ENCODE measurements at regions not wholly inside any gene's neighbourhood (a gene's known extent, or its start where the extent isn't known, plus 50 kb on each side); places are given as distances from the start of the nearest gene placed in this dataset.

DNA sequence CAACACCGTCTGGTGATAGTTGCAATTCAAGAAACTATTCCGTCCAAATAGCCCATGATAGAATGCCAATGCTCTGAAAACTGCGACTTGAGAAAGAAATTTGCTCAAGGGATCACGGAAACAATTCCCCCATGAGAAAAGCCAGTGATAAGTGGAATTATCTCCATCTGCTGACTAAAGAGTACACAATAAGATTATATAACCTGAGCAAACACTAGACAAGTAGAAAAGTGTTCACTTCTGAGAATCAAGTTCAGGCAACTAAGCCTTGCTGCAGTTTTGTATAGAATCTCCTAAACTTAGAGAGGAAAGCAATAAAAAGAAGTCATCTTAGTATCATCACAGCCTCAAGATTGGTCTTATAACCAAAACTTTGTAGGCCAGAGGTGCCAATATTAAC, 336.3 kb upstream of the NRXN1 start:
- TF ChIP-seq POLR2A (IDR thresholded peaks at IDR 0.05) (no peak), EP300 (IDR thresholded peaks at IDR 0.05) (no peak)
- TF ChIP-seq, protein P1, sequence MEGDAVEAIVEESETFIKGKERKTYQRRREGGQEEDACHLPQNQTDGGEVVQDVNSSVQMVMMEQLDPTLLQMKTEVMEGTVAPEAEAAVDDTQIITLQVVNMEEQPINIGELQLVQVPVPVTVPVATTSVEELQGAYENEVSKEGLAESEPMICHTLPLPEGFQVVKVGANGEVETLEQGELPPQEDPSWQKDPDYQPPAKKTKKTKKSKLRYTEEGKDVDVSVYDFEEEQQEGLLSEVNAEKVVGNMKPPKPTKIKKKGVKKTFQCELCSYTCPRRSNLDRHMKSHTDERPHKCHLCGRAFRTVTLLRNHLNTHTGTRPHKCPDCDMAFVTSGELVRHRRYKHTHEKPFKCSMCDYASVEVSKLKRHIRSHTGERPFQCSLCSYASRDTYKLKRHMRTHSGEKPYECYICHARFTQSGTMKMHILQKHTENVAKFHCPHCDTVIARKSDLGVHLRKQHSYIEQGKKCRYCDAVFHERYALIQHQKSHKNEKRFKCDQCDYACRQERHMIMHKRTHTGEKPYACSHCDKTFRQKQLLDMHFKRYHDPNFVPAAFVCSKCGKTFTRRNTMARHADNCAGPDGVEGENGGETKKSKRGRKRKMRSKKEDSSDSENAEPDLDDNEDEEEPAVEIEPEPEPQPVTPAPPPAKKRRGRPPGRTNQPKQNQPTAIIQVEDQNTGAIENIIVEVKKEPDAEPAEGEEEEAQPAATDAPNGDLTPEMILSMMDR (IDR thresholded peaks at IDR 0.05) = no peak
- Histone ChIP-seq H3K4me1 (ENCODE audit: insufficient read depth) (no peaks in the 10 kb centered on the region), H3K4me3 (no peak overlapping the region), H3K27me3 (no peaks in the 10 kb centered on the region), H3K9me3 (no peaks in the 10 kb centered on the region), H3K36me3 (no peaks in the 10 kb centered on the region), H3K27ac (no peak overlapping the region)
- no peak for DNase-seq
- intact Hi-C loops (cut with DNase I) = no loop called here
- 88 to 89% (median 88%) methylated on average over 4 of the region's 4 CpGs for WGBS, 3 donors

DNA sequence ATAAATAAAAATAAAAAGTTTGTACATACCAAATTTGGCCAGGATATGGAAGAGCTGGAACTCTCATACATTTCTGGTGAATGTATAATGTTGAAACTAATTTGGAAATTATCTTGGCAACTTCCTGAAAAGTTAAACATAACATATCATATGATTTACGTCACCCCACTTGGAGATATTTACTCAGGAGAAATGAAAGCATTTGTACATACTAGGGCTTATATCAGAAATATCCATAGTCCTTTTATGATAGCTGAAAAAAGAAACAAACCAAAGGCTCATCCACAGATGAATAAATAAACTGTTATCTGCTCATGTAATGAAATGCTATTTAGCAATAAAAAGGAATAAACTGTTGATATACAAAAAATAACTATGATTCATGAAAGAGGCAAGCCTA, 318.2 kb upstream of the NRXN1 start:
- Histone ChIP-seq H3K4me3 (no peak overlapping the region), H3K9me3 (no peaks in the 10 kb centered on the region), H3K27ac (no peak overlapping the region), H3K4me1 (ENCODE audit: insufficient read depth) (no peaks in the 10 kb centered on the region), H3K36me3 (no peaks in the 10 kb centered on the region), H3K27me3 (no peaks in the 10 kb centered on the region)
- TF ChIP-seq POLR2A (IDR thresholded peaks at IDR 0.05) (no peak), EP300 (IDR thresholded peaks at IDR 0.05) (no peak)
- TF ChIP-seq, protein P1 (IDR thresholded peaks at IDR 0.05) = no peak
- no peak for DNase-seq
- 36 to 42% (median 37%) methylated on average over 1 of the region's 1 CpG for WGBS, 3 donors
- intact Hi-C loops (cut with DNase I) = no loop called here

DNA sequence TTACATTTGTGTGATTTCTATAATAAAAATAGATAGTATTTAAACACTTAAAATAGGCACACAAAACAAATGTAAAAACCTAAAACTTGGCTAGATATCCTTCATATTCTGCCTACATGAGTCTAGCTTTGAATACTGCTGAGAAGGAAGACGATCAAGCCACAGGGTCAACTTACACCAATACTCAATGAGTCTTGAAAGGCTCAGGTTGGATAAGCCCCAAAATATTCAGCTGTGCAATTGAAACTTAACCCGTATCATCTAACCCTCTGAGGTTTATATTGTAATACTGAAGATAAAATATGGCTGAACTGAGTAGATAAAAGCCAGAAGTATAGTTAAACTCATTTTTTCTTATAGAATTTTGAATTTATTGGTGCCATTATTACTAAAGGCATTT, 313.0 kb upstream of the NRXN1 start:
- intact Hi-C loops (cut with DNase I) = no loop called here
- WGBS, 3 donors = 56 to 60% (median 59%) methylated on average over 2 of the region's 2 CpGs
- no peak overlapping the region for H3K4me3 ChIP-seq
- TF ChIP-seq, protein P1 (IDR thresholded peaks at IDR 0.05) = no peak
- no peak for TF ChIP-seq POLR2A (IDR thresholded peaks at IDR 0.05)
- no peak for TF ChIP-seq EP300 (IDR thresholded peaks at IDR 0.05)
- H3K27ac ChIP-seq = no peak overlapping the region
- no peaks in the 10 kb centered on the region for H3K9me3 ChIP-seq
- no peaks in the 10 kb centered on the region for H3K4me1 ChIP-seq (ENCODE audit: insufficient read depth)
- H3K36me3 ChIP-seq = no peaks in the 10 kb centered on the region
- no peaks in the 10 kb centered on the region for H3K27me3 ChIP-seq
- DNase-seq = no peak

GRCh38 chr2:51335087-51336058, 303.4 kb upstream of the NRXN1 start:
- no peak overlapping the region for H3K27ac ChIP-seq
- no peak for DNase-seq
- intact Hi-C loops (cut with DNase I) = loop anchor here in 1 of 4 donors (10.0 kb wide), 1 partner anchor 51 kb away; no protein-coding TSS in a partner anchor
- H3K36me3 ChIP-seq = no peaks in the 10 kb centered on the region
- 69 to 71% (median 71%) methylated on average over 7 of the region's 7 CpGs for WGBS, 3 donors
- TF ChIP-seq, protein P1 (IDR thresholded peaks at IDR 0.05) = no peak
- TF ChIP-seq EP300 (IDR thresholded peaks at IDR 0.05) (no peak), POLR2A (IDR thresholded peaks at IDR 0.05) (no peak)
- H3K4me1 ChIP-seq (ENCODE audit: insufficient read depth) = no peaks in the 10 kb centered on the region
- H3K4me3 ChIP-seq = no peak overlapping the region
- H3K27me3 ChIP-seq = no peaks in the 10 kb centered on the region
- H3K9me3 ChIP-seq = no peaks in the 10 kb centered on the region
